ENCODE measurements at regions not wholly inside any gene's neighbourhood (a gene's known extent, or its start where the extent isn't known, plus 50 kb on each side); places are given as distances from the start of the nearest gene placed in this dataset.

DNA sequence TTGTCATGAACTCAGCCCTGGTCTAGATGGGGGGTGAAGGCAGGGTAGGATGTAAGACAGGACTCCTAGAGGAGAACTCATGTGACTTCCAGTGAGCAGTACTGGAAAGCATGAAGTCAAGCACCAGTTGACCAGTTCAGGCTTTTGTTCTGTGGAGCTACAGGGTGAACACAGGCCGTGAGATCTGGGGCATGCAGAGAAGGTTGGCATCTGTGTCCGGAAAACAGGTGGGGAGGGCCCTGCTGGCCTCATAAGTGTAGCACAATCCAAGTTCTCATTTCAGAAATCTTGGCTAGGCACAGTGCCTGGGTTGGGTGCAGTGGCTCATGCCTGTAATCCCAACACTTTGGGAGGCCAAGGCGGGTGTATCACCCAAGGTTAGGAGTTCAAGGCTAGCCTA lies 50.9 kb upstream of the SPATS2L start:
- Histone ChIP-seq H3K27me3 (ENCODE audit: control insufficient read depth, insufficient read depth, low read length) (no peaks in the 10 kb centered on the region), H3K9me3 (ENCODE audit: control insufficient read depth, insufficient read depth, low read length) (no peaks in the 10 kb centered on the region), H3K27ac (ENCODE audit: low read depth, low read length) (no peak overlapping the region), H3K4me3 (ENCODE audit: low read depth, low read length) (no peak overlapping the region)
- POLR2A ChIA-PET: no interaction called here
- CTCF ChIA-PET: no interaction called here
- TF ChIP-seq, protein P1, sequence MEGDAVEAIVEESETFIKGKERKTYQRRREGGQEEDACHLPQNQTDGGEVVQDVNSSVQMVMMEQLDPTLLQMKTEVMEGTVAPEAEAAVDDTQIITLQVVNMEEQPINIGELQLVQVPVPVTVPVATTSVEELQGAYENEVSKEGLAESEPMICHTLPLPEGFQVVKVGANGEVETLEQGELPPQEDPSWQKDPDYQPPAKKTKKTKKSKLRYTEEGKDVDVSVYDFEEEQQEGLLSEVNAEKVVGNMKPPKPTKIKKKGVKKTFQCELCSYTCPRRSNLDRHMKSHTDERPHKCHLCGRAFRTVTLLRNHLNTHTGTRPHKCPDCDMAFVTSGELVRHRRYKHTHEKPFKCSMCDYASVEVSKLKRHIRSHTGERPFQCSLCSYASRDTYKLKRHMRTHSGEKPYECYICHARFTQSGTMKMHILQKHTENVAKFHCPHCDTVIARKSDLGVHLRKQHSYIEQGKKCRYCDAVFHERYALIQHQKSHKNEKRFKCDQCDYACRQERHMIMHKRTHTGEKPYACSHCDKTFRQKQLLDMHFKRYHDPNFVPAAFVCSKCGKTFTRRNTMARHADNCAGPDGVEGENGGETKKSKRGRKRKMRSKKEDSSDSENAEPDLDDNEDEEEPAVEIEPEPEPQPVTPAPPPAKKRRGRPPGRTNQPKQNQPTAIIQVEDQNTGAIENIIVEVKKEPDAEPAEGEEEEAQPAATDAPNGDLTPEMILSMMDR (IDR thresholded peaks at IDR 0.05; ENCODE audit: low read depth, low read length): no peak
- DNase-seq (ENCODE audit: low read depth, low spot score): no peak

All from AG04450 (cell line).